ENCODE measurements at regions not wholly inside any gene's neighbourhood (a gene's known extent, or its start where the extent isn't known, plus 50 kb on each side); places are given as distances from the start of the nearest gene placed in this dataset.
"Not testable (repeated sequence)": the region's sequence is repeated elsewhere in the genome, so short reads cannot be mapped to it uniquely, and the experiment has no call there.

- DNase-seq (ENCODE audit: low read depth in 2 of 2) = no peak
Observed at GRCh38 chr7:130845581-130846085, 111.6 kb upstream of the KLF14 start.

- DNase-seq (ENCODE audit: low read depth in 2 of 2) = no peak
Observed at GRCh38 chr7:130849604-130850003, 115.6 kb upstream of the KLF14 start.

- DNase-seq (ENCODE audit: low read depth in 2 of 2) = no peak
Observed at GRCh38 chr7:130850956-130851355, 116.9 kb upstream of the KLF14 start.

GRCh38 chr7:130852867-130853266 is 118.9 kb upstream of the KLF14 start:
- DNase-seq (ENCODE audit: low read depth in 2 of 2) = no peak

GRCh38 chr7:130853503-130854279 is 119.7 kb upstream of the KLF14 start:
- no peak for DNase-seq (ENCODE audit: low read depth in 2 of 2)

- DNase-seq (ENCODE audit: low read depth in 2 of 2) = no peak
Observed at GRCh38 chr7:130854481-130854880, 120.5 kb upstream of the KLF14 start.

GRCh38 chr7:130856866-130857265 is 122.9 kb upstream of the KLF14 start:
- DNase-seq (ENCODE audit: low read depth in 2 of 2) = no peak

GRCh38 chr7:130860832-130861231 is 126.8 kb upstream of the KLF14 start:
- not testable (repeated sequence) for DNase-seq (ENCODE audit: low read depth in 2 of 2)

GRCh38 chr7:130865408-130866236 is 131.6 kb upstream of the KLF14 start:
- no peak for DNase-seq (ENCODE audit: low read depth in 2 of 2)

GRCh38 chr7:130867039-130867438 is 133.0 kb upstream of the KLF14 start:
- no peak for DNase-seq (ENCODE audit: low read depth in 2 of 2)

- DNase-seq (ENCODE audit: low read depth in 2 of 2) = no peak
Observed at GRCh38 chr7:130867581-130868136, 133.7 kb upstream of the KLF14 start.

- no peak for DNase-seq (ENCODE audit: low read depth in 2 of 2)
Observed at GRCh38 chr7:130868139-130868538, 134.1 kb upstream of the KLF14 start.

- DNase-seq (ENCODE audit: low read depth in 2 of 2) = no peak
Observed at GRCh38 chr7:130869918-130870317, 135.9 kb upstream of the KLF14 start.

GRCh38 chr7:130872341-130872740 is 138.3 kb upstream of the KLF14 start:
- no peak for DNase-seq (ENCODE audit: low read depth in 2 of 2)

GRCh38 chr7:130872756-130873448 is 138.9 kb upstream of the KLF14 start:
- no peak for DNase-seq (ENCODE audit: low read depth in 2 of 2)

- DNase-seq (ENCODE audit: low read depth in 2 of 2) = no peak
Observed at GRCh38 chr7:130874071-130874915, 140.3 kb upstream of the KLF14 start.

- peak in 1 of 2 donors; percentile 16 for DNase-seq (ENCODE audit: low read depth in 2 of 2)
Observed at GRCh38 chr7:130875265-130875741, 141.3 kb upstream of the KLF14 start.

GRCh38 chr7:130875901-130876300 is 141.9 kb upstream of the KLF14 start:
- no peak for DNase-seq (ENCODE audit: low read depth in 2 of 2)

GRCh38 chr7:130877236-130877990 is 143.4 kb upstream of the KLF14 start:
- no peak for DNase-seq (ENCODE audit: low read depth in 2 of 2)

GRCh38 chr7:130877991-130878305 is 143.9 kb upstream of the KLF14 start:
- no peak for DNase-seq (ENCODE audit: low read depth in 2 of 2)
